Midbrain (tissue), 1 donor: ENCODE measurements at regions not wholly inside any gene's neighbourhood (a gene's known extent, or its start where the extent isn't known, plus 50 kb on each side); places are given as distances from the start of the nearest gene placed in this dataset.

Experiments
- DNase-seq: peaks from one replicate; lab custom pipeline; 2025; lab: John Stamatoyannopoulos, UW

DNA sequence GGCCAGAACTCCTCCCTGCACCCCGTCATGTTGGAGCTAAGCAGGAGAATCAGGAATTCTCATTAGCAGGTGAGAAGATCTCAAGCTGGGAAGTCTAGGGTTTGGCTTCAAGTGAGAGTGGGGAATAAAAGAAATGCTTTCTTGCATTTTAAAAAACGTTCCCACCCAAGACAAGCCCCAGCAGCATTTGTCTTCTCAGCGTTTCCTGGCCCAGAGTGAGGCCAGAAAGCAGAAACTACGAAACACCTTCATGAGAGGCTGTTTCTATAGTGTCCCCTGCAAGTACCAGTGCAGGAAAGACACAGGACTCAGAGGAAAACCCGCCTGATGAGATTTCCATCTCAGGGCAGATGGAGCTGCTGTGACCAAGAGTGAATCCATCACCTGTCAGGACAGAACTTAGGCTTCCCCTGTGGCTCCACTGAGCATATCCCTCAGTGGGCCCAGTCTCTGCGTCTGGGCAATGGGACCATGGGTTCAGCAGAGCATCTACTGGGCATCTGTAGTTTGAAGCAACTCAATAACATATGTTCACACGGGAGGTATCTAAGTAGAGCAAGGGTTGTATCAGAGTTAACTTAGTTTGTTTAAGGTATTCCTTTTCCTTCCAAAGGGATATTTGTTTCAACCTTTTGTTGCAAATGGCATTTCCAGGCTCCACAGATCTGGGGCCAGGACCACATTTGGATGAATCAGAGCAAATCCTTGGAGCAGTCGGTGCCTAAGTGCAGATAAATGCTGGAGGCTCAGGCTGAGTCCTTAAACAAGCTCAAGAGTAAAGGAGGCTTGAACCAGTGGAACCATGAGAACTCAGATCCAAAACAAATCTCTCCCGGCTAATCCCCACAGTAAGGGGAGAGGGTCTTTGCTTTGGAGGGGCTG lies 548.3 kb downstream of the MIAT start:
- no peak for DNase-seq

DNA sequence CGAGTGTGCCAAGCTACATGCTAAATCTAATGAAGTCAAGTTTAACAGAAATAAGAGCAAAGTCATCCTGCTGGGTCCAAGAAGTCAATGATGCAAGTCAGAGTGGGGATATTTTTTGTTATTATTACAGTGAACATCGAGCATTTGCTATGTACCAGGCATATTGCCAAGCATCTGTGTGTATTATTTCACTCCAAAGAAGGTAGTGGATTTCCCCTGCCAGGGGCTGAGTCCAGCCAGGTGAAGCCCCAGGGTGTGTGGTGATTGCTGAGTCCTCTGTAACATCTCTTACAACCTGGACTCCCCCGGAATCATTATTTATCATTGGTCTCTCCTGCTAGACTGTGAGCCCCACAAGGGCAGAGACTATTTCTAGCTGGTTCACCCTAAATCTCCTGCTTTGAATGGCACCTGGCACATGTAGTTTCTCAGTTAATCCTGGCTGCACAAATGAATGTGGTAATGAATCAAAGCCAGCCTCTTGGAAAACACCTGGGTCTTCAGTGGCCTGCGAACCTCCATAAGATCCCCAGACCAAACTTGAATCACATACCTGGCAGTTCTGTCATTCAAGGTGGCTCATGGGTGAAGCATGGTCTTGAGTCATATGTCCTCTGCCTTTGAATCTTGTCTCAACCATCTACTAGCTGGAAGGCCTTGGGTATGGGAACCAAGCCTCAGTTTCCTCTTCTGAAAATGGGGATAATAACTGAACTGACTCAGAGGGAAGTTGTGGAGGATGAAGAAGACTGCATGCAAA lies 549.2 kb downstream of the MIAT start:
- DNase-seq: no peak

GRCh38 chr22:27207266-27207665 lies 549.9 kb downstream of the MIAT start:
- no peak for DNase-seq

DNA sequence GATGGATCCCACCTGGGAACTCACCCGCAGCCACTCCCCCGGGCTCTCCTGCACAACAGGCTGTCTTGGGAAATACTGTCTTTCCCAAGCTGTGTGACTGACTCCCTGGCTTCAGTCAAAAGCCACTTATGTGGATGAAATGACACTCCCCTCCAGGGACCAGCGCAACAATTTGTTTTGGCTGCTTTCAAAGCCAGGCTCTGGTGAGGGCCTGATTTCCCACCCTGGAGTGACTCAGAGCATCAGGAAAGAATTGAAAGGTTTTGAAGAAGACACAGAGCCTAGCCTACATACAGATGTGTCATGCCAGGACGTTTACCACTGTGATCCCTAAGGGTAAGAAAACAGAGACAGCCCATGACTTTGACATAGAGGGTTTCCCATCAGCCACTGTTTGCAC lies 550.5 kb downstream of the MIAT start:
- no peak for DNase-seq

- no peak for DNase-seq
Observed at GRCh38 chr22:27210111-27210730, 552.8 kb downstream of the MIAT start.

GRCh38 chr22:27212102-27212501 lies 554.7 kb downstream of the MIAT start:
- no peak for DNase-seq

DNA sequence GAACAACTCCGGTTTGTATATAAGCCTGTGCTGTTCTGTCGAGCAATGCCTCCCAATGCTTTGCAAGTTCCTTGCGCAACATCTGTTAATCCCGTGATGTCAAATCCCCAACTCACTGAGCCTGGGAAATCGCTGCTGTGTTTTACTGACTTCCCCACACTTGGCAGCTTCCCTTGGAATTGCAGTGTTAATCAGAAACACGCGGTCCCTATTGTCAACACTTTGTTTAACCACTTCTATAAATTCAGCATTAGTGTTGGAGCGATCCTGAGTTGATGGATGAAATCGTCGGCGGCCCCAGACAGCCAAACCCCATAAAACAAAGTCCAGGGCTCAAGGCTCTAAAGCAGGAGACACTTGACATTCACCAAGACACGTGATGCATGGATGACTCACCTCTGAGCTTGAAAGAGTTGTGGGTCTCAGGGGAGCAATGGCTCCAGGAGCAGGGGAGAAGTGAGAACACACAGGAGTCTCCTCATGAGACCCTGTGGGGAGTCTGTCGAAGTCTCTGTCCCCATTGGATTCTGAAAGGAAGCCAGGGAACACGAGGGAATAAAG lies 555.3 kb downstream of the MIAT start:
- DNase-seq: no peak

- no peak for DNase-seq
Observed at GRCh38 chr22:27213294-27213693, 555.9 kb downstream of the MIAT start.

- no peak for DNase-seq
Observed at GRCh38 chr22:27213766-27214581, 556.6 kb downstream of the MIAT start.

- no peak for DNase-seq
Observed at GRCh38 chr22:27214691-27215090, 557.3 kb downstream of the MIAT start.

DNA sequence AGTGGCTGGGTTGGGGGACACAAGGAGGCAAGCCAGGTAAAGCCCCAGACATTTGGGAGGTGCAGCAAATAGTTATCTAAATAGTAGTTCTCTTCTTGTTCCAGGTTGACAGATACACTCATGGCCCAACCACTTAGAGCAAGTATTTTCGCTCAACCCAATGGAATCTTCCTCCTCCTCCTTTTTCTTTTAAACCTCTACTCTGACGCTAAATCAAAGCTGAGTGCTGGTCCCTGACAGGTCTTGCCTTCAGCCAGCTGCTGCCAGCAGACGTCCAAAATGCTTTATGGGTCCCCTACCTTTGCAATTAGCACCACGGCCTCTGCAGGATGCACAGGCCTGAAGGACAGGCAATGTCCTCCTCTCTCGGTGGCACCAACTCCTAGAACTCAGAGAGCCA lies 558.5 kb downstream of the MIAT start:
- DNase-seq: no peak

DNA sequence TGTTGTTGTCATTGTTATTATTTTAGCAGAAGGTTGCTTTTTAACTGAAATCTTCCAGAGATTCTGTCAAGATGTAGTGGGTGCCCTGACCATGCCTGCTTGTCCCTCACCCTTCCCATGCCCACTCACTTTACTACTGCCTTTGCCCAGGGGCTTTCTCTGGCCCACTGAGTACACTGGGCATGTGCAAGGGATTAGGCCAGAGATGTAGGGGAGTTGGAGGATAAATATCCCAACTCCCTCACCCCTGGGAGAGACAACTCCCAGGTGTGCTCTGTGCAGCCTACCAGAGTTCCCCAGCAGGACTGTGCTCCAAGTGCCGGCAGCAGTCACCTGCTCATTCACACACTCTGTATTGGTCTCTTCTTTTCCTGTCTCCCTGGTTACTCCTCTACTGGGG lies 559.1 kb downstream of the MIAT start:
- no peak for DNase-seq

- no peak for DNase-seq
Observed at GRCh38 chr22:27217154-27217553, 559.8 kb downstream of the MIAT start.

DNA sequence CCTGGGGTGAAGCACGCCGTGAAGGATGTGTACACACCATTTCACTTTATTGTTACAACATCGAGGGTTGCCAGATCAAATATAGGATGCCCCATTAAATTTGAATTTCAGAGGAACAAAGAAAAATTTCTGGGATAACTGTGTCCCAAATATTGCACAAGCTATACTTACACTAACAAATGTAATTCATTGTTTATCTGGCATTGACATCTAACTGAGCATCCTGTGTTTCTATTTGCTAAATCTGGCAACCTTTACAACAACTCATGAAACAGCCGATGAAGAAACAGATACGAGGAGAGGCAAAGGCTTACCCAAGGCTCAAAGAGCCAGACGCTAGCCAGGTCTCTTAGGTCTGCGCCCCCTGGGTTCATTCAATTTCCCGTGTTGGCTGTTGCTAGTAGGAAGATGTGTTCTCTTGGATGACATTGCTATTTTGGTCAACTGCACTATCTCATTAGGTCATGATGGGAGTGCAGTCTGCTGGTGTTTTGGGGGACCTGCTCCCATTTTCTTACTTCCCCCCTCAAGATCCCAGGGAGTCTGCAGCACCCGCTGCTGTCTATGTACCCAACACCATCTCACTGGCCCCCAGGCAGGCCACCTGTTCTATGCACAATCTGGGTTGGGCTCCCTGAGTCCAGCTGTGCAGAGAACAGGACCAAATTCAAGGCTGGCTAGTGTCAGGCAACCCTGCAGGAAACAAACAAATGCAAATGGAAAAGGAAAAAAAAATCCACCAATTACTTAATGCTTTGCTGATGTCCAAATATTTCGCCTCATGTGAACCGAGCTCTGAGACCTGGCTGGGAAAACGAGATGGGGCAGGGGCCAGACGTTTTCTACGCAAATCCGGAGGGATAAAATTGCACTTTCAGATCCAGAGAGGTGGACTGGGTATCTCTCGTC lies 560.9 kb downstream of the MIAT start:
- DNase-seq: no peak

GRCh38 chr22:27219036-27219435 lies 561.6 kb downstream of the MIAT start:
- DNase-seq: no peak

DNA sequence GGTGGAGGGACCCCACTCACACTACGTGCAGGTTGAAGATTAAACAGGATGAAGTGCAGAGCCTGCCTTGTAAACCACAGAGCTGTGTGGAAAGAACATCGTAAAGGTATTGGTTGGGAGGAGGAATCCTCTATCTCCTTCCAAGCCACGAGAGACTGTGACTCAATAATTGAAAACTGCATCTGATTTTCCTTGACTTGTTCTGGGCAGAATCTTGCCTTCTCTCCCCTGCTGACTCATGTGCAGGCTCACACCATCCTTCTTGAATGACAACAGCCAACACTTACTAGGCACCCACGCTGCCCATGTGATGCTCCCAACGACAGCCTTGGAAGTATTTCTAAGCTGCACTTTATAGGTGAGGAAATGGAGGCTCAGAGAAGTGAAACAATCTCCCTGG lies 563.0 kb downstream of the MIAT start:
- no peak for DNase-seq

- no peak for DNase-seq
Observed at GRCh38 chr22:27222178-27222577, 564.8 kb downstream of the MIAT start.

DNA sequence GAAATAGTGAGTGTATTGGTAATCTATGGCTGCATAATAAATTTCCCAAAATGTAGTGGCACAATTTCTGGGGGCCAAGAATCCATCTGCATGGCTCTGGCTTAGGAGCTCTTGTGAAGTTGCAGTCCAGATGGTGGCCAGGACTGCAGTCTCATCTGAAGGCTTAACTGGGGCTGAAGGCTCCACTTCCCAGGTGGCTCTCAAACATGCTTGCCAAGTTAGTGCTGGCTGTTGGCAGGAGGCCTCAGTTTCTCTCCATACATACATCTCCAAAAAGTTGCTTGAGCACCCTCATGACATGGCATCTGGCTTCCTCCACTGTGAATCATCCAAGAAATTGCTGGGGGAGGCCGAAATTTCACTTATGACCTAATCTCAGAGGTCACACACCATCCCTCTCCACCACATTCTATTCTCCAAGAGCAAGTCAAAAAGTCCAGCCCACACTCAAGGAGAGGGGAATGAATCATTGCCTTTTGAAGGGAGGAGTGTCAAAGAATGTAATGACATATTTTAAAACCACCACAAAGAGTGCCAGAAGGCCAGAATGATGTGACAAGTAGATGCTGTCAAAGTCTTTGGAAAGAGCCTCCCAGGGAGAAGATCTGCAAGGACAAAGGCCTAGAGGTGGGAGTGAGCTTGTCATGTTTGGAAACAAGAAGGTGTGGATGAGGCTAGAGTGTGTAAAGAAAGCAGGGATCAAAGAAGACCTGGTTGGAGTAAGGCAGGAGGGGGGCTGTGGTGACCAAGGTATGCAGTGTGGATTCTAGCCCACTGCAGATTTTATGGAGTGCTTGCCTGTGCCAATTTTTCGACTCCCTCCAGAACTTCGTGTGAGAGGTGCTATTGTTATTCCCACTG lies 566.2 kb downstream of the MIAT start:
- no peak for DNase-seq

GRCh38 chr22:27224485-27225374 lies 567.3 kb downstream of the MIAT start:
- no peak for DNase-seq
